GM23248 (cell line): ENCODE measurements at regions not wholly inside any gene's neighbourhood (a gene's known extent, or its start where the extent isn't known, plus 50 kb on each side); places are given as distances from the start of the nearest gene placed in this dataset.

Experiments
- EZH2 ChIP-seq: fragments of 200-600 bp; sonication (generic); IDR thresholded peaks from 2 replicates; pipeline ENCODE4 v1.6.1; 2018; ENCODE audit warnings: antibody characterized with exemption, mild to moderate bottlenecking; ENCODE audit not compliant: insufficient read depth, poor library complexity, severe bottlenecking
- EZH2phosphoT487 ChIP-seq: fragments of 200-600 bp; sonication (generic); IDR thresholded peaks from 2 replicates; pipeline ENCODE4 v1.6.1; 2018; ENCODE audit warnings: antibody characterized with exemption, moderate library complexity, mild to moderate bottlenecking, low read depth; ENCODE audit not compliant: insufficient read depth

DNA sequence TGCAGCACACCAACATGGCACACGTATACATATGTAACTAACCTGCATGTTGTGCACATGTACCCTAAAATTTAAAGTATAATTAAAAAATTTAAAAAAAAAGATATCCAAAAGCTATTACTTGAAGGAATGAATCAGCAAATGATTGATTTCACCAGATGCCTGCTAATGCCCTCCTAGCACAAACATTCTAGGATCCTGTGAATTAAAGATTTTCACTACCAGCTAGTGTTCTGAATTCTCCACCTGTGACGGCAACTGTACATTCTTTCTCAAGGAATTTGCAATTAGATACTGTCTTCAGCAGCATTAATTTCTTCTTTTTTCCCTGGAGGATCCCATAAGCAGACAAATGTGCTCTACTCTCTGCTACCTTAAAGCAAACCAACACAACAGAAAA, 694.9 kb downstream of the NTRK3 start:
- TF ChIP-seq EZH2 (no peak), EZH2phosphoT487 (no peak)
